HepG2 (cell line): ENCODE measurements at regions not wholly inside any gene's neighbourhood (a gene's known extent, or its start where the extent isn't known, plus 50 kb on each side); places are given as distances from the start of the nearest gene placed in this dataset.

ENCODE experiments used
- ATAC-seq: fragments of 200-7000 bp; cut with Tn5 transposase; 3 replicates; pipeline ENCODE4 v1.9.1; 2020; ENCODE audit warnings: mild to moderate bottlenecking, moderate library complexity
- BruUV-seq: library from RNA; stranded (reverse); fragments of 400-500 nt; replicated peaks from 2 replicates; lab custom pipeline; 2021; lab: Mats Ljungman, UMichigan
- CTCF ChIA-PET: fragments of 300-600 bp; formaldehyde crosslinking; extraction: SDS; loops from one replicate; lab custom pipeline; 2021; ENCODE audit warnings: low total read pairs, inconsistent platforms, low intra/inter-chr PET ratio; lab: Yijun Ruan, JAX
- POLR2A ChIA-PET: fragments of 350-600 bp; sonication (Branson Sonifier 250); formaldehyde crosslinking; loops from one replicate; lab custom pipeline; 2020; ENCODE audit warnings: antibody characterized with exemption, inconsistent platforms; lab: Yijun Ruan, JAX
- DNase-seq: peaks from one replicate; pipeline ENCODE4 v3.0.0-alpha.2; 2015; ENCODE audit warnings: low spot score
- FAIRE-seq: peaks from 3 replicates; lab custom pipeline; 2011; peaks lifted over from hg19 to GRCh38; lab: Jason Lieb, UNC
- H2AFZ ChIP-seq: one replicate; pipeline ENCODE4 v1.6.1; 2011; ENCODE audit warnings: low read length, inconsistent platforms
- H3K27ac ChIP-seq: fragments of 300-600 bp; 3 replicates; pipeline ENCODE4 v1.8.0; 2011; ENCODE audit warnings: mixed run types, mild to moderate bottlenecking, mixed read lengths, low read length, inconsistent platforms; ENCODE audit not compliant: insufficient read depth; ENCODE audit errors: extremely low read length
- H3K27me3 ChIP-seq, 2 experiments: fragments of 200-600 bp in 1 of 2; 2 replicates in 1 of 2; 3 replicates in 1 of 2; pipeline versions ENCODE4 v1.6.0 to v1.8.0; 2011; ENCODE audit warnings: low read length in 2 of 2, mild to moderate bottlenecking in 2 of 2, moderate library complexity in 2 of 2, inconsistent platforms in 1 of 2; ENCODE audit not compliant: insufficient read depth in 2 of 2, control insufficient read depth in 1 of 2
- H3K36me3 ChIP-seq, 2 experiments: fragments of 200-600 bp in 1 of 2; replicated peaks in 1 of 2; 2 replicates in 1 of 2; 3 replicates in 1 of 2; pipeline versions ENCODE4 v1.5.1 to v1.8.0; 2011; ENCODE audit warnings: low read length in 2 of 2, inconsistent platforms in 1 of 2; ENCODE audit not compliant: insufficient read depth in 2 of 2, control insufficient read depth in 1 of 2
- H3K4me1 ChIP-seq: 2 replicates; pipeline ENCODE4 v1.5.1; 2012; ENCODE audit warnings: low read length, inconsistent platforms; ENCODE audit not compliant: insufficient read depth
- H3K4me2 ChIP-seq: 2 replicates; pipeline ENCODE4 v1.6.0; 2011; ENCODE audit warnings: low read depth, low read length, inconsistent platforms
- H3K4me3 ChIP-seq, 3 experiments: fragments of 200-600 bp in 1 of 3; sonication (generic), shearing (Covaris generic) in 1 of 3; replicated peaks in 1 of 3; 2 replicates each; pipeline ENCODE4 v1.5.1; 2011 to 2016; ENCODE audit warnings: low read length in 3 of 3, inconsistent platforms in 2 of 3, low read depth in 2 of 3, mild to moderate bottlenecking in 2 of 3, control low read depth in 1 of 3, mixed read lengths in 1 of 3; ENCODE audit not compliant: insufficient read depth in 1 of 3
- H3K79me2 ChIP-seq: one replicate; pipeline ENCODE4 v1.6.1; 2011; ENCODE audit warnings: low read length, inconsistent platforms; ENCODE audit not compliant: insufficient read depth
- H3K9ac ChIP-seq: 2 replicates; pipeline ENCODE4 v1.6.0; 2011; ENCODE audit warnings: mild to moderate bottlenecking, low read depth, low read length, inconsistent platforms; ENCODE audit not compliant: insufficient read depth
- H3K9me3 ChIP-seq: 2 replicates; pipeline ENCODE4 v1.5.1; 2012; ENCODE audit warnings: mild to moderate bottlenecking, low read length
- H4K20me1 ChIP-seq: 2 replicates; pipeline ENCODE4 v1.6.0; 2011; ENCODE audit warnings: inconsistent platforms, mild to moderate bottlenecking, low read length, moderate library complexity; ENCODE audit not compliant: insufficient read depth
- U2AF2 ChIP-seq: fragments of 200-400 bp; formaldehyde crosslinking; IDR thresholded peaks from 2 replicates; pipeline ENCODE4 v1.6.1; 2017; ENCODE audit warnings: low read depth, mild to moderate bottlenecking, low read length
- WGBS: methylation state at CpG from one replicate; pipeline ENCODE4 v1.1.6; 2017; ENCODE audit warnings: low lambda C conversion rate; 5-methylcytosine and 5-hydroxymethylcytosine counted together
- in situ Hi-C: cut with HindIII; loops from 2 replicates; pipeline ENCODE4 v1.10.0; 2017; ENCODE audit warnings: low pct_unique_long_range_greater_than_20kb; ENCODE audit not compliant: extremely low pct_ligation_motif_present
- intact Hi-C: fragments of 100-400 bp; cut with micrococcal nuclease; formaldehyde crosslinking; loops from one replicate; pipeline ENCODE4 v1.10.0; 2022; ENCODE audit not compliant: unreplicated experiment
- small RNA-seq, 3 experiments: library from RNA; depleted of rRNA; stranded (forward); fragments of <200 nt; gene quantifications; one replicate each; pipeline ENCODE3, GENCODE V24; 2012; ENCODE audit warnings: low read depth in 2 of 3, low replicate concordance in 1 of 3; ENCODE audit not compliant: insufficient read length in 3 of 3, insufficient read depth in 2 of 3

DNA sequence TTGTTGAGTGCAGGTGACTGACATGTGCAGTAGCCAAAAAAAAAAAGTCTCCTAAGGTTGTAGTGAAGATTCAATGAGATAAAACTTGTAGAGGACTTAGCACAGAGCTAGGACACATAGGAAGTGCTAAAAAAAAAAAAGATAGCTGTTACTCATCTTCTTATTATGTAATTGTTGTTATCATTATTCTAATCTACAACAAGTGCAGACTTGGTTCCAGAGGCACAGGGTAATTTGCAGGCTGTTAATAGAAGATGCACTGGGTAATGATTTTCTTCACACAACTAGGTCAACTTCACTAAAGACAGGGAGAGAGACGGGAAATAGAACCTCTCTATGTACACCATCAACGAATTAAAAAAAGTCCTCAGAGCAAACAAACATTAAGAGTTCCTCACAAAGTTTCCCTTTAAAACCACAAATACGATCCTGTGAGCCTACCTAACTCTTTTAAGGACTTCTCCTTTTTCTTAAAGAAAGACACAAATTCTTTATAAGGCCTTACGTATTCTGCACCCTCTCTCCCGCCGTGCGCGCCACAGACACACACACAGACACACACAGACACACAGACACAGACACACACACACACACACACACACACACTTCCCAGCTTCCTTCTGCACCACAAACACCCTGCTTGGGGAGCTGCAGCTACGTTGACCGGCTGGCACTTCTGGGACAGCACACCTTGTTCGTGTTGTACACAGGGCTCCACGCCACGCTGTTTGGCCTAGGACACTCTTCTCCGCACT is 49.8 kb upstream of the GADD45A start:
- H3K27ac ChIP-seq: no peak overlapping the region
- no peak overlapping the region for H3K9ac ChIP-seq
- intact Hi-C loops: no loop called here
- no peaks in the 10 kb centered on the region; a peak in 1 of 5 replicates for H3K27me3 ChIP-seq
- FAIRE-seq (no peak), ATAC-seq (no peak), DNase-seq (no peak)
- no peaks in the 10 kb centered on the region for H3K79me2 ChIP-seq
- H2AFZ ChIP-seq: no peak overlapping the region
- no peaks in the 10 kb centered on the region for H3K9me3 ChIP-seq
- ChIA-PET POLR2A (no interaction called here), CTCF (no interaction called here)
- H4K20me1 ChIP-seq: no peaks in the 10 kb centered on the region
- TF ChIP-seq U2AF2: no peak
- H3K4me1 ChIP-seq: peaks cover 28% of the 10 kb centered on the region
- no peaks in the 10 kb centered on the region for H3K36me3 ChIP-seq
- no peak overlapping the region for H3K4me2 ChIP-seq
- 67% methylated on average over 14 of the region's 14 CpGs for WGBS
- no TSS peak for BruUV-seq
- H3K4me3 ChIP-seq: no peak overlapping the region
- in situ Hi-C loops: no loop called here

Small RNA genes in the stretch of these regions (small RNA-seq; reads per million reads assigned to genes)
- 0 to 0.97 (median 0) reads per million in 3 experiments for gene RNU6-1031P
